SK-N-SH (cell line): ENCODE measurements at regions not wholly inside any gene's neighbourhood (a gene's known extent, or its start where the extent isn't known, plus 50 kb on each side); places are given as distances from the start of the nearest gene placed in this dataset.

ENCODE experiments used
- CTCF ChIP-seq: fragments of 200-600 bp; sonication (generic); IDR thresholded peaks from 2 replicates; pipeline ENCODE4 v1.6.1; 2017; ENCODE audit warnings: antibody characterized with exemption, mild to moderate bottlenecking, moderate library complexity
- EP300 ChIP-seq, 2 experiments: IDR thresholded peaks; 2 replicates each; pipeline versions ENCODE4 v1.4.0 to v1.6.1; 2012; ENCODE audit warnings: borderline replicate concordance in 1 of 2, low read depth in 1 of 2, low read length in 1 of 2
- FOXM1 ChIP-seq: IDR thresholded peaks from 2 replicates; pipeline ENCODE4 v1.4.0; 2012; ENCODE audit warnings: low read depth, mild to moderate bottlenecking
- NFIC ChIP-seq: IDR thresholded peaks from 2 replicates; pipeline ENCODE4 v1.4.0; 2012; ENCODE audit warnings: borderline replicate concordance
- POLR2AphosphoS5 ChIP-seq: IDR thresholded peaks from 2 replicates; pipeline ENCODE4 v1.6.1; 2012; ENCODE audit warnings: low read depth, low read length
- REST ChIP-seq: IDR thresholded peaks from 2 replicates; pipeline ENCODE4 v1.6.1; 2012; ENCODE audit warnings: mild to moderate bottlenecking, low read depth, low read length, moderate library complexity
- RFX5 ChIP-seq: IDR thresholded peaks from 2 replicates; pipeline ENCODE4 v1.6.1; 2012; ENCODE audit warnings: mild to moderate bottlenecking, improper control_type of control experiment, low read length
- YY1 ChIP-seq: IDR thresholded peaks from 2 replicates; pipeline ENCODE4 v1.4.0; 2012; ENCODE audit warnings: low read depth, mild to moderate bottlenecking

GRCh38 chr4:32858361-32858760 is 2138.2 kb downstream of the PCDH7 start:
- TF ChIP-seq CTCF, result no peak
- TF ChIP-seq REST, result no peak
- no peak for TF ChIP-seq RFX5
- TF ChIP-seq FOXM1, result no peak
- TF ChIP-seq EP300 (IDR thresholded peaks at IDR 0.05; ENCODE audit: borderline replicate concordance in 1 of 2, low read depth in 1 of 2, low read length in 1 of 2), result no peak
- TF ChIP-seq POLR2AphosphoS5, result no peak
- TF ChIP-seq NFIC, result no peak
- no peak for TF ChIP-seq YY1
